ENCODE measurements at regions not wholly inside any gene's neighbourhood (a gene's known extent, or its start where the extent isn't known, plus 50 kb on each side); places are given as distances from the start of the nearest gene placed in this dataset.

GRCh38 chr4:146998157-146998556 is 52.5 kb upstream of the TTC29 start:
- H3K4me1 Mint-ChIP-seq: no peaks in the 10 kb centered on the region
- DNase-seq (ENCODE audit: low spot score in 2 of 2): no peak
- no peak overlapping the region for H3K4me3 Mint-ChIP-seq
- no peak overlapping the region for H3K27ac Mint-ChIP-seq
- ATAC-seq: no peak
- H3K36me3 Mint-ChIP-seq: no peaks in the 10 kb centered on the region
- peaks cover 5% of the 10 kb centered on the region for H3K9me3 Mint-ChIP-seq

DNA sequence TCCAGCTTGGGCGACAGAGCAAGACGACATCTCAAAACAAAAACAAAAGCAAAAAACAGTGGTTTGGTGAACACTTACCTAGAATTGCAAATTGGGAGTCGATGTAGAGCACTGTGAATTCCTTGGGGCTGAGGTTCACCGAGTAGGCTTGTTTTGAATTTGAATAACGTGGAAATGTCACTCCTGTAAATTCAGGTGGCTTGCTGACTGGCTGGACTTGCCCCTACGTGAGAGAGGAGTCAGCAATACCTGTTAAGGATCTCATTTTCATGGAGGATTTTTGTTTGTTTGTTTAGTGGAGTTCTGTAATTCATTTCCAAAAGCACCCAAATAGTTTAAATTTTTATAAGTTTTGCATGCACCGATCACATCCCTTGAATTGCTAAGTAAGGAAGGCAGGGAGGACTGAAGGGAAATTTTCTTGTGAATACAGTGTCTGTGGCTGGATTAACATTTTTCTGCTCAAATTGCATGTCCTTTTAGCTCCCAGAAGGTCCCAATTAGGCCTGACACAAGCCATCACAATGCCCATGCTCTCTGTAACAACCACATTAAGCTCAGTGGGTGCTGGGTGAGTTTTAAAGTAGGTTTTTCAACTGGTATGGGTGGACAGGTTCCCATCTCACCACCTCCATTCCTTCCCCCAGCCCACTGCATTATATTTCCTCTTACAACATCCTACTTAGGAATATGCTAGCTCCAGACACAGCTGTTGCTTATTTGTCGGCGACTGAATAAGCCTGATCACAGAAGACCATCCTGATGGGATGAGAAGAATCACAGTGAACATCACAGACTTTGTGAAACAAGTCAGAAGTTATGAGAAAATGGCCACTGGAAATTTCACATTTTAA is 58.5 kb upstream of the TTC29 start:
- H3K36me3 Mint-ChIP-seq: no peaks in the 10 kb centered on the region
- no peak overlapping the region for H3K4me3 Mint-ChIP-seq
- no peak for DNase-seq (ENCODE audit: low spot score in 2 of 2)
- no peak for ATAC-seq
- no peak overlapping the region for H3K27ac Mint-ChIP-seq
- no peaks in the 10 kb centered on the region for H3K9me3 Mint-ChIP-seq
- H3K4me1 Mint-ChIP-seq: no peaks in the 10 kb centered on the region

DNA sequence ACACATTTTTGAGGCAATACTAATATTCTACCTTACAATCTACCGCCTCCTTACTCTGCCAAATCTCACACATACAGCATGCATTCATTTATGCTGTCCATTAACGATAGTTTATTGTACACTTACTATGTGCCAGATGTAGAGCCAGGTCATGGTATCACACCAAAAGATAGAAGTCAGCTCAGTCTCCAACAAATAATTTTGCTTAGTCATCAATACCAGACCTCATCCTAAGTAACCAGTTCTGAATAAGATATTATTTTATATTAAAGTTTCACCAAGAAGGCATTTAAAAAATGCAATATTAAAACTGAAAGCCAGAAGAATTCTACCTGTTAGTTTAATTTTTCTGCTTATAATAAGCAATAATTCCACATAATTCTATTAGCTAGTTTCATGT is 60.6 kb upstream of the TTC29 start:
- Mint-ChIP-seq H3K36me3 (no peaks in the 10 kb centered on the region), H3K4me1 (no peaks in the 10 kb centered on the region), H3K27ac (no peak overlapping the region), H3K9me3 (no peaks in the 10 kb centered on the region), H3K4me3 (no peak overlapping the region)
- DNase-seq (ENCODE audit: low spot score in 2 of 2) (no peak), ATAC-seq (no peak)

DNA sequence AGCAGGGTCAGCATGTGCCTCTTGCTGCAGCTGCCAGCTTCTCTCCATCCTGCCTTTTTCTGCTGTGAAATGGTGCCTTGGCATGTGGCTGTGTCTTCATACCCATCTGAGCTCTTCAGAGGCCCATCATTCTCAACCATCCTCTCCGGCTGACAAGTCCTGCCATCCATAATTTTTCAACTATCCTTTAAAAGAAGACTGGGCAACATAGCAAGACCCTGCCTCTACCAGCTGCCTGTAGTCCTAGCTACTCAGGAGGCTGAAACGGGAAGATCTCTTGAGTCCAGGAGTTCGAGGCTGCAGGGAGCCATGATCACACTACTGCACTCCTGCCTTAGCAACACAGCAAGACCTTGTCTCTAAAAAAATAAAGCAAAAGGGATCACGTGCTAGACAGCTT is 64.2 kb upstream of the TTC29 start:
- H3K36me3 Mint-ChIP-seq: no peaks in the 10 kb centered on the region
- no peaks in the 10 kb centered on the region for H3K4me1 Mint-ChIP-seq
- no peak overlapping the region for H3K27ac Mint-ChIP-seq
- no peak overlapping the region for H3K4me3 Mint-ChIP-seq
- DNase-seq (ENCODE audit: low spot score in 2 of 2) (no peak), ATAC-seq (no peak)
- no peaks in the 10 kb centered on the region for H3K9me3 Mint-ChIP-seq

DNA sequence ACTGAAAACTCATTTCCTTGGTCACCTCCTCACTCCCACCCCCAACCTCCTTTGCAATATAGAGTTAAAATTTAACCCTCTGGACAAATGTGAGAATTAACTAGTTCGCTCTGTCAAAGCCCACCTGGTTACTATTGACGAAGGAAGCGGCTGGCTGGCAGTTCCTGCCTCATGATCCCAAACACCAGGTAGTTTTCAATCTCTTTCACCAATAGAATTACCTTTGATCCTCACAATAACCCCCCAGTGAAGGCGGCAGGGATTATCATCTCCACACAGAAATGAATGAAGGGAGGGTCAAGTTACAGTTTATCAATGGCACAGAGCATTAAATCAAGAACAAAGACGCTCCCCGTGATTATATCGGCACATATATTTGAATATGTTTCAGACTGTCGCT is 65.7 kb upstream of the TTC29 start:
- no peak for DNase-seq (ENCODE audit: low spot score in 2 of 2)
- no peaks in the 10 kb centered on the region for H3K36me3 Mint-ChIP-seq
- no peaks in the 10 kb centered on the region for H3K9me3 Mint-ChIP-seq
- no peaks in the 10 kb centered on the region for H3K4me1 Mint-ChIP-seq
- no peak for ATAC-seq
- no peak overlapping the region for H3K27ac Mint-ChIP-seq
- no peak overlapping the region for H3K4me3 Mint-ChIP-seq

DNA sequence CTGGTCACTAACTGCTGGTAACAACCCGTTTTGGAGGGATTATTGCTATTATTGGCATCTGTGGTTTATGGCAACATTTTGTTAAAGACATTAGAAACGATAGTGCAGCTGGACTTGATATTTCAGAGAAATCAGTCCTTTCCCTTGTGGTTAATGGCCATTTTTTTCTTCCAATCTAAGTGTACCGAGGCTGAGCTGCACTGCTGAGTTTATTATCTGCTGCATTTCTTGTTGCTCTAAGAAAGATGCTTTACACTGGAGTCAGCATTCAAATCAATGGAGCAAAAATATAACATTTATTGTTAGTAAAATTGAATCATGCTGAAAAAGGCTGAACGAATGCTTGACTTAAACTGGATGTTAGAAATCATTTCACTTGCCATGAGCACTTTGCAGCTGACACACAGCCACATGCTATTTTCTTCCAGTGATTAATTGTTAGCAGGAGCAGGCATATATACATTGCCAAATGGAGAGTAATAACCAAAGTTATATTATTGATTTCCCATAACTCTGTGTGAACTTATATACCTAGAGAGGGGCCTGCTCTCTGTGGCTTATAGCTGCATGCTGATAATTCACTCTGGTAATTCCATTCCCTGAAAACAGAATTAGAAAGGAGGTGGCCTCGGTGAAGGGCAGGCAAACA is 66.5 kb upstream of the TTC29 start:
- no peak for ATAC-seq
- Mint-ChIP-seq H3K36me3 (no peaks in the 10 kb centered on the region), H3K4me1 (no peaks in the 10 kb centered on the region), H3K4me3 (no peak overlapping the region), H3K27ac (no peak overlapping the region), H3K9me3 (no peaks in the 10 kb centered on the region)
- DNase-seq (ENCODE audit: low spot score in 2 of 2): no peak

GRCh38 chr4:147014946-147015345 is 69.3 kb upstream of the TTC29 start:
- no peaks in the 10 kb centered on the region for H3K36me3 Mint-ChIP-seq
- H3K9me3 Mint-ChIP-seq: no peaks in the 10 kb centered on the region
- H3K4me3 Mint-ChIP-seq: no peak overlapping the region
- H3K4me1 Mint-ChIP-seq: no peaks in the 10 kb centered on the region
- ATAC-seq (no peak), DNase-seq (ENCODE audit: low spot score in 2 of 2) (no peak)
- H3K27ac Mint-ChIP-seq: no peak overlapping the region

GRCh38 chr4:147015491-147015890 is 69.8 kb upstream of the TTC29 start:
- Mint-ChIP-seq H3K4me1 (no peaks in the 10 kb centered on the region), H3K27ac (no peak overlapping the region), H3K36me3 (no peaks in the 10 kb centered on the region), H3K4me3 (no peak overlapping the region), H3K9me3 (no peaks in the 10 kb centered on the region)
- no peak for ATAC-seq
- no peak for DNase-seq (ENCODE audit: low spot score in 2 of 2)

DNA sequence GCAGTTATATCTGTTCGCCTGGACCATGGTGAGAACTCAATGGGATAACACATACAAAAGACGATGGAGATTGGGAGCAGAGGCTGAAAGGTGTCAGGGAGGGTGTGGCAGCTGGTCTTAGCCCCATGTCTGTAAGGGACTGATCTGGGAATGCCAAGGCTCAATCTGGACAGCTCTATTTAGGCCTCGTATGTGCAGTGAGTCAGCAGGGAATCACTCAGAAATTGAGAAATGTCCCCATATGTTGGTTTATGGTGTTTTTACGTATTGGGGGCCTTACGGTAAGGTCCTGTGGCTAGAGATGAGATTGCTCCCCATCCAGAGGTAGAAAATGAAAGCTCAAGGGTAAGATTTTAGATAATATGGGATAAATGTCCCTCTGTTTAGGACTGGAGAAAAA is 71.4 kb upstream of the TTC29 start:
- no peak for ATAC-seq
- no peak overlapping the region for H3K27ac Mint-ChIP-seq

DNA sequence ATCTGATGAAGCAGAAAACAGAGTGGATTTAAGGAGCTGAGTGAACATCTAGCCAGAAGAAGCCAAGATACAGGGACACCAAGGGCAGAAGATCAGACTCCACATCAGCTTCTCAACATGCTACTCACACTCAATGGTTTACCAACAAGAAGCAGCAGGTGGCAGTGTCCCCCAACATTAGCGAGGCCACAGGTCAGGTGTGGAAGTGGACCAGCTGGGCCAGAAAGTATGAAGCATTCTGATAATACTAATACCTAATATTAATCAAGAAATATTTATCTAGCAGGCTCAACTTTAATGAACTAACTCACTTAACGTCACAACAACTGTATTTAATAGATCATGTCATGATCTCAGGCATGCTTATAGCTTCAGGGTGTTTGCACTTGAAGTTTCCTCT is 73.4 kb upstream of the TTC29 start:
- Mint-ChIP-seq H3K27ac (no peak overlapping the region), H3K36me3 (no peaks in the 10 kb centered on the region), H3K4me1 (no peaks in the 10 kb centered on the region), H3K4me3 (no peak overlapping the region), H3K9me3 (no peaks in the 10 kb centered on the region)
- DNase-seq (ENCODE audit: low spot score in 2 of 2) (peak; percentile 7 to 65), ATAC-seq (peak; percentile 60)

More for the DNA sequence above, 71.4 kb upstream of the TTC29 start:
- Mint-ChIP-seq H3K4me1 (no peaks in the 10 kb centered on the region), H3K4me3 (no peak overlapping the region), H3K36me3 (no peaks in the 10 kb centered on the region), H3K9me3 (no peaks in the 10 kb centered on the region)
- DNase-seq (ENCODE audit: low spot score in 2 of 2): no peak

DNA sequence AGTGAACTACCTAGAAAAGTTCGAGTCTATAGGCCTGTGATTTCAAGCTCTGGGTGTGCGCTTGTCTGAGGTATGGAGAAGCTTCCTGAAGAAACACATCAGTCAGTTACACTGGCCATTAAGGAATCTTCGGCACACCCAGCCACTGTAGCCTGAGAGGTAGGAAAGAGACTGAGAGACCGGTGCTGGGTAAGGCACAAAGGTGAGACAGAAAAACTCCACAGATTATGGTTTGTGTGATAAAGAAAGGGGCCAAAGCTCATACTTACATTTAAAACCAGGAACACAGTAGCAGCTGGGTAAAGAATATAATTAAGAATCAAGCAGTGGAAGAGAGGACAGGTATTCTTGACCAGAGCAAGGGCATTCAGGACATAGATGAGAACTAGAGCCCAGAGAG is 74.8 kb upstream of the TTC29 start:
- ATAC-seq (no peak), DNase-seq (ENCODE audit: low spot score in 2 of 2) (no peak)
- Mint-ChIP-seq H3K27ac (no peak overlapping the region), H3K4me1 (no peaks in the 10 kb centered on the region), H3K4me3 (no peak overlapping the region), H3K9me3 (no peaks in the 10 kb centered on the region), H3K36me3 (no peaks in the 10 kb centered on the region)

DNA sequence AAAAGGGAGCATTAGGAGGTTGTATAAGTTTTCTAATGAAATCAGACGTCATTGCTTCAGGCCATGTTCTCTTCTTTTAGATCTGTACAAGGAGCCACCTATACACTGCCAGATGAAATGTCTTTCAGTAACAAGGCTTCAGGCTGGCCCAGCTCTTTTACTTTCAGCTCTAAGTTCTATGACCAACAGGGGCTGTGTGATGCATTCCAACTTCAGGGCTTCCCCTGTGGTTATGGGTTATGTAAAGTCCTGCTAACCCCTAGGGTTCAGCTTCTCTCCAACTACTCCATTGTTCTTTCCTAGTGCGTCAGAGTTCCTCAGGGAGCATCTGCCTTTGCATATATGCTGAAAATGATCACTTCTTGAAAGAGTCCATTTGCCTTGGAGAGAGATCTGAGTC is 79.4 kb upstream of the TTC29 start:
- Mint-ChIP-seq H3K9me3 (no peaks in the 10 kb centered on the region), H3K36me3 (no peaks in the 10 kb centered on the region), H3K4me1 (no peaks in the 10 kb centered on the region), H3K4me3 (no peak overlapping the region), H3K27ac (no peak overlapping the region)
- DNase-seq (ENCODE audit: low spot score in 2 of 2) (no peak), ATAC-seq (no peak)

DNA sequence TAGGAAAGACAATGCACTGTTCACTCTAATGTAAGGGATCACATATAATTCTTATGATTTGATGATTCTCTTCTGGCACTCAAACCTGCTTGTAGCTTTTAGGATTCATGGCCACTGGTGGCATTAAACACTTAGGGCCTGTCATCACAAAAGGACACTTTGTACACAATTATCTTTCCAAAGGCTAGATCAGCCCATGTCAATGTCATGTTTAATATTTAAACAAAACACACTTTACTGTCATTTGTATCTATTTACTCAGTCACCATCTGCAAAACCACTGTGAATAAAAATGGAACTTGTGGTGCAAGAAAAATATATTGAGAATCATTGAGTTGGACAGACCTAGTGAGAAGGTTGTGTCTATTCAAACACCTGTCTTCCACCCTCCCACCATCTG is 83.6 kb upstream of the TTC29 start:
- Mint-ChIP-seq H3K27ac (no peak overlapping the region), H3K9me3 (no peaks in the 10 kb centered on the region), H3K4me3 (no peak overlapping the region), H3K36me3 (no peaks in the 10 kb centered on the region), H3K4me1 (no peaks in the 10 kb centered on the region)
- ATAC-seq (no peak), DNase-seq (ENCODE audit: low spot score in 2 of 2) (no peak)

GRCh38 chr4:147034372-147034771 is 88.7 kb upstream of the TTC29 start:
- no peak for ATAC-seq
- no peaks in the 10 kb centered on the region for H3K36me3 Mint-ChIP-seq
- no peaks in the 10 kb centered on the region for H3K4me1 Mint-ChIP-seq
- H3K4me3 Mint-ChIP-seq: no peak overlapping the region
- no peak for DNase-seq (ENCODE audit: low spot score in 2 of 2)
- H3K27ac Mint-ChIP-seq: no peak overlapping the region
- H3K9me3 Mint-ChIP-seq: no peaks in the 10 kb centered on the region

DNA sequence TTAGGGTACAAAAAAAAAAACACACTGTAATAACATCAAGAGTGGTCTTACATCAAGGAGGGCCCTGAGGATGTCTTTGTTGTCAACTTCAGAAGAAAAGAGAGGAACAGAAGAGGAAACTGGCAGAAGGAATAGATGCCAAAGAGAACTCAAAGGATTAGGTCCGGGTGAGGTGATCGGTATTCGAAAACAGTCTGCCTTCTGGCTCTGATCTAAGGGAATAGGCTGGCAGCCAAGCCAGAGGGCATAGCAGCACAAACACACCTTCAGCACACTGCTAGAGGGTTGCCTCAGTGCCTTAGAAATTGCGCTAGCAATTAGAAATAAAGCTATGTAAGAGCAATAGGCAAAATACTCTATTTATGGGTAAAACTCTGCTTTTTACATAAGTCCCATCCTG is 91.4 kb upstream of the TTC29 start:
- Mint-ChIP-seq H3K9me3 (no peaks in the 10 kb centered on the region), H3K4me1 (no peaks in the 10 kb centered on the region), H3K4me3 (no peak overlapping the region), H3K36me3 (no peaks in the 10 kb centered on the region), H3K27ac (no peak overlapping the region)
- ATAC-seq (no peak), DNase-seq (ENCODE audit: low spot score in 2 of 2) (no peak)

DNA sequence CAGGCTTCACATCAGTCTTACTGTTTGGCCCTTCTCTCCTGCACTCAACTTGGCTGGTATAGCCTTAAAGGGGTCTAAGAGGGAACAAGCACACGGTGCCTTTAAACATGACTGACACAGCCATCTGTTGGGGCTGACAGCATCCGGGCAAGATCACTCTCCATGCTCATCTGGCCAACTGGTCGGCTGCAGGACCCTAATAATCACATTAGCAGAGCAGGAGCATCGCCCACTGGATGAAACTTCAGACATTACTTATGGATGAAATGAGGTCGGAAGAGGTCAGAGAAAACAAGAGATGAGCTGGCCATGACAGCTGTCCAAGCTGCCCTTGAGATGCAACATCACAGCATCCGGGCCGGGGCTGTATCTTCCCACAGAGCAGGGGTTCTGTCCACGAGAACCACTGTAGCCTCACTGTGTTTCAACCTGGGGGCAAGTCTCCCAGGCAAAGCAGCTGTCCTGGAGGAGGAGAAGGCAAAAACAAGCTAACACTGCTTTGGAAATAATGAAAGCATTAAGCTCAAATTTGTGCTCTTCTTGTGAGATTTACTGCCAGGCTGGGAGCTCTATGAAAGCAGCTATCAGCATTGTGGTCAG is 94.4 kb upstream of the TTC29 start:
- no peak overlapping the region for H3K27ac Mint-ChIP-seq
- no peaks in the 10 kb centered on the region for H3K4me1 Mint-ChIP-seq
- no peaks in the 10 kb centered on the region for H3K36me3 Mint-ChIP-seq
- no peak overlapping the region for H3K4me3 Mint-ChIP-seq
- ATAC-seq (no peak), DNase-seq (ENCODE audit: low spot score in 2 of 2) (no peak)
- no peaks in the 10 kb centered on the region for H3K9me3 Mint-ChIP-seq
